ENCODE measurements at regions not wholly inside any gene's neighbourhood (a gene's known extent, or its start where the extent isn't known, plus 50 kb on each side); places are given as distances from the start of the nearest gene placed in this dataset.

DNA sequence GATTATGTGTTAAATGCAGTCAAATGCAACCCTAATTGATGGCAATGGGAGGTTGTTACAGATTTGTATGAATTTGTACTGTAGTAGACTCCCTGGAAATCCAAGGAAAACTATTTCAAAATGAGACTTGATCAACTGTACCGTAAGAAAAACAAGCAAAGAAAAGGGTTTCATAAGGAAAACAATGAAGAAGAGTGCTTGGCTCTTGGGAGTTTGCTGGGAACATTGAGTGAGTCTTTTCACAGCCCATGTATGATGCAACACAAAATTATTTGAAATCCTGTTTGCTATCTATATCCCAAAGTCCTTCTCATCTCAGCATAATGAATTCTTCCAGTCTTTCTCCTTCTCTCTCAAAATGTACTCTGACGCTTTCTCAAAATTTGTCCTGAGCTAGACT, 67.0 kb upstream of the OSR1 start:
- TF ChIP-seq TCF3 (IDR thresholded peaks at IDR 0.05; ENCODE audit: borderline replicate concordance, insufficient read depth, low read depth, low read length) (no peak), ATF2 (IDR thresholded peaks at IDR 0.05; ENCODE audit: low read length) (no peak), RAD21 (IDR thresholded peaks at IDR 0.05; ENCODE audit: insufficient read depth, low read depth, low read length) (no peak), EGR1 (IDR thresholded peaks at IDR 0.05; ENCODE audit: borderline replicate concordance in 1 of 2, low read depth in 2 of 2, low read length in 2 of 2) (no peak), SMC3 (IDR thresholded peaks at IDR 0.05; ENCODE audit: borderline replicate concordance, low read length) (no peak), POLR2AphosphoS5 (IDR thresholded peaks at IDR 0.05; ENCODE audit: low read length) (no peak), USF2 (IDR thresholded peaks at IDR 0.05; ENCODE audit: borderline replicate concordance, low read depth, low read length) (no peak), CTCF (IDR thresholded peaks at IDR 0.05 in 2 of 3, conservative IDR thresholded peaks at IDR 0.05 in 1 of 3; ENCODE audit: control insufficient read depth in 2 of 3, extremely low read depth in 1 of 3, insufficient read depth in 1 of 3, low read depth in 3 of 3, low read length in 3 of 3) (no peak), POU2F2 (IDR thresholded peaks at IDR 0.05; ENCODE audit: borderline replicate concordance, low read depth, low read length) (no peak), SPI1 (IDR thresholded peaks at IDR 0.05; ENCODE audit: borderline replicate concordance, insufficient read depth, low read depth, low read length) (no peak), KDM1A (IDR thresholded peaks at IDR 0.05; ENCODE audit: borderline replicate concordance) (no peak)
- TF ChIP-seq, protein P1, sequence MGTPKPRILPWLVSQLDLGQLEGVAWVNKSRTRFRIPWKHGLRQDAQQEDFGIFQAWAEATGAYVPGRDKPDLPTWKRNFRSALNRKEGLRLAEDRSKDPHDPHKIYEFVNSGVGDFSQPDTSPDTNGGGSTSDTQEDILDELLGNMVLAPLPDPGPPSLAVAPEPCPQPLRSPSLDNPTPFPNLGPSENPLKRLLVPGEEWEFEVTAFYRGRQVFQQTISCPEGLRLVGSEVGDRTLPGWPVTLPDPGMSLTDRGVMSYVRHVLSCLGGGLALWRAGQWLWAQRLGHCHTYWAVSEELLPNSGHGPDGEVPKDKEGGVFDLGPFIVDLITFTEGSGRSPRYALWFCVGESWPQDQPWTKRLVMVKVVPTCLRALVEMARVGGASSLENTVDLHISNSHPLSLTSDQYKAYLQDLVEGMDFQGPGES (IDR thresholded peaks at IDR 0.05): no peak

Measured in GM12878 (cell line).